ENCODE measurements at regions not wholly inside any gene's neighbourhood (a gene's known extent, or its start where the extent isn't known, plus 50 kb on each side); places are given as distances from the start of the nearest gene placed in this dataset.

DNA sequence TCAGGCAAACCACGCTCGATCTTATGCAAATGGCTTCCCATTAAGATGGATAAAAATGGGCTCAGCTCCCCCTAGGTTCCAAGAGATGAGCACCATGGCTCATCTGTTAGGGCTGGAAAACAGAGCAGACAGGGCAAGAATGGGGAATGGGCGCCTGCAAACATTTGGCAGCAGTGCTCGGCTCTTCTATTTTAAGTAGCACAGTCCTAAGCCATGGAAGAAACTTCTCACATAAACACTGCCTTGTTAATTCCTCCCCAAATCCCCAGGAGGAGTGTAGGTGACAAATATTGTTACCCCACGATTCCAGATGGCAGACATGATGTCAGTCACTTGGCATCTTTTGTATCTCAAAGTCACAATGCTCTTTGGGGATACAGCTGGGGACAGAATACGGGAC, 221.8 kb downstream of the ICE1 start:
- no peak overlapping the region for H3K4me2 ChIP-seq
- TF ChIP-seq EZH2phosphoT487 (IDR thresholded peaks at IDR 0.05) (no peak), EZH2 (IDR thresholded peaks at IDR 0.05) (no peak)
- TF ChIP-seq, protein P1, sequence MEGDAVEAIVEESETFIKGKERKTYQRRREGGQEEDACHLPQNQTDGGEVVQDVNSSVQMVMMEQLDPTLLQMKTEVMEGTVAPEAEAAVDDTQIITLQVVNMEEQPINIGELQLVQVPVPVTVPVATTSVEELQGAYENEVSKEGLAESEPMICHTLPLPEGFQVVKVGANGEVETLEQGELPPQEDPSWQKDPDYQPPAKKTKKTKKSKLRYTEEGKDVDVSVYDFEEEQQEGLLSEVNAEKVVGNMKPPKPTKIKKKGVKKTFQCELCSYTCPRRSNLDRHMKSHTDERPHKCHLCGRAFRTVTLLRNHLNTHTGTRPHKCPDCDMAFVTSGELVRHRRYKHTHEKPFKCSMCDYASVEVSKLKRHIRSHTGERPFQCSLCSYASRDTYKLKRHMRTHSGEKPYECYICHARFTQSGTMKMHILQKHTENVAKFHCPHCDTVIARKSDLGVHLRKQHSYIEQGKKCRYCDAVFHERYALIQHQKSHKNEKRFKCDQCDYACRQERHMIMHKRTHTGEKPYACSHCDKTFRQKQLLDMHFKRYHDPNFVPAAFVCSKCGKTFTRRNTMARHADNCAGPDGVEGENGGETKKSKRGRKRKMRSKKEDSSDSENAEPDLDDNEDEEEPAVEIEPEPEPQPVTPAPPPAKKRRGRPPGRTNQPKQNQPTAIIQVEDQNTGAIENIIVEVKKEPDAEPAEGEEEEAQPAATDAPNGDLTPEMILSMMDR (IDR thresholded peaks at IDR 0.05) = no peak
- H3K36me3 ChIP-seq = no peaks in the 10 kb centered on the region
- no peak overlapping the region for H3K4me3 ChIP-seq
- H3K27me3 ChIP-seq = no peaks in the 10 kb centered on the region
- no peak overlapping the region for H3K27ac Mint-ChIP-seq
- H3K36me3 Mint-ChIP-seq = no peaks in the 10 kb centered on the region
- no peak overlapping the region for H3K9ac ChIP-seq
- H3K27ac ChIP-seq = no peak overlapping the region
- no peak overlapping the region for H3K4me3 Mint-ChIP-seq
- peaks cover 2% of the 10 kb centered on the region for H3K27me3 Mint-ChIP-seq (ENCODE audit: insufficient read depth, low read depth)
- H3K4me1 ChIP-seq = no peaks in the 10 kb centered on the region
- H3K4me1 Mint-ChIP-seq = peaks cover 3% of the 10 kb centered on the region
- no peaks in the 10 kb centered on the region for H3K9me3 ChIP-seq (ENCODE audit: low read depth)
- no peaks in the 10 kb centered on the region for H4K20me1 ChIP-seq (ENCODE audit: low read depth)
- no peak overlapping the region for H2AFZ ChIP-seq (replicated peaks)
- H3F3A ChIP-seq (ENCODE audit: low read depth) = no peaks in the 10 kb centered on the region
- no peaks in the 10 kb centered on the region for H3K9me3 Mint-ChIP-seq
- no peaks in the 10 kb centered on the region for H3K79me2 ChIP-seq (ENCODE audit: low read depth)
- no peak for DNase-seq (ENCODE audit: low spot score)

DNA sequence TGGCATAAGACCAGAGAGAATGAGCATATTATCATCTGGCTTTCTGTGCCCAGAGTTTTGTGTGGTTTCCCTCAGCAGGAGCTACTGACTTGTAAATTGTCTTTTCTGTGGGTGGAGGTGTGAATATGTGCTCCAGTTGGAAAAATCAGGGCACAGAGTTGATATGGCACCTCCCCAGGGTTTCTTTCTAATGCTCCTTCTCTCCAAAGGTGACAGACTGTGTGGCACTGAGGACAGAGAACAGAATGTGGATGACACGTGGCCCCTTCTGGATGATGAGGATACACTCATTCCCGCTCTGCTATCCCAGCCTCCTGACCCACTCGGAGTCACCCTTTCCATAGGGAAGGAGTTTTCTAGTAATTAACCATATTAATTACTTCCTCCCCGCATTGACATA, 221.0 kb downstream of the ICE1 start:
- Histone ChIP-seq H3F3A (ENCODE audit: low read depth) (no peaks in the 10 kb centered on the region), H4K20me1 (ENCODE audit: low read depth) (no peaks in the 10 kb centered on the region), H3K4me1 (no peaks in the 10 kb centered on the region), H3K36me3 (no peaks in the 10 kb centered on the region), H2AFZ (replicated peaks) (no peak overlapping the region), H3K79me2 (ENCODE audit: low read depth) (no peaks in the 10 kb centered on the region), H3K27ac (no peak overlapping the region), H3K4me2 (no peak overlapping the region), H3K27me3 (no peaks in the 10 kb centered on the region), H3K9me3 (ENCODE audit: low read depth) (no peaks in the 10 kb centered on the region), H3K4me3 (no peak overlapping the region), H3K9ac (no peak overlapping the region)
- no peaks in the 10 kb centered on the region for H3K27me3 Mint-ChIP-seq (ENCODE audit: insufficient read depth, low read depth)
- peaks cover 3% of the 10 kb centered on the region for H3K4me1 Mint-ChIP-seq
- H3K36me3 Mint-ChIP-seq = no peaks in the 10 kb centered on the region
- H3K4me3 Mint-ChIP-seq = no peak overlapping the region
- TF ChIP-seq EZH2 (IDR thresholded peaks at IDR 0.05) = no peak
- TF ChIP-seq EZH2phosphoT487 (IDR thresholded peaks at IDR 0.05) = no peak
- TF ChIP-seq, protein P1 (IDR thresholded peaks at IDR 0.05) = no peak
- H3K27ac Mint-ChIP-seq = no peak overlapping the region
- DNase-seq (ENCODE audit: low spot score) = no peak
- no peaks in the 10 kb centered on the region for H3K9me3 Mint-ChIP-seq

- no peaks in the 10 kb centered on the region for H4K20me1 ChIP-seq (ENCODE audit: low read depth)
- Mint-ChIP-seq H3K4me3 (no peak overlapping the region), H3K27me3 (ENCODE audit: insufficient read depth, low read depth) (peaks cover 2% of the 10 kb centered on the region), H3K4me1 (no peaks in the 10 kb centered on the region), H3K27ac (no peak overlapping the region), H3K9me3 (no peaks in the 10 kb centered on the region), H3K36me3 (no peaks in the 10 kb centered on the region)
- no peak overlapping the region for H3K4me2 ChIP-seq
- H3K4me1 ChIP-seq = no peaks in the 10 kb centered on the region
- H3K9me3 ChIP-seq (ENCODE audit: low read depth) = no peaks in the 10 kb centered on the region
- no peaks in the 10 kb centered on the region for H3K36me3 ChIP-seq
- no peaks in the 10 kb centered on the region for H3K27me3 ChIP-seq
- no peaks in the 10 kb centered on the region for H3K79me2 ChIP-seq (ENCODE audit: low read depth)
- no peaks in the 10 kb centered on the region for H3F3A ChIP-seq (ENCODE audit: low read depth)
- no peak for DNase-seq (ENCODE audit: low spot score)
- H3K27ac ChIP-seq = no peak overlapping the region
- H3K4me3 ChIP-seq = no peak overlapping the region
- TF ChIP-seq, protein P1 (IDR thresholded peaks at IDR 0.05) = no peak
- TF ChIP-seq EZH2 (IDR thresholded peaks at IDR 0.05) (no peak), EZH2phosphoT487 (IDR thresholded peaks at IDR 0.05) (no peak)
- H3K9ac ChIP-seq = no peak overlapping the region
- H2AFZ ChIP-seq (replicated peaks) = no peak overlapping the region
Measured at GRCh38 chr5:5638211-5638610, 215.7 kb downstream of the ICE1 start.

DNA sequence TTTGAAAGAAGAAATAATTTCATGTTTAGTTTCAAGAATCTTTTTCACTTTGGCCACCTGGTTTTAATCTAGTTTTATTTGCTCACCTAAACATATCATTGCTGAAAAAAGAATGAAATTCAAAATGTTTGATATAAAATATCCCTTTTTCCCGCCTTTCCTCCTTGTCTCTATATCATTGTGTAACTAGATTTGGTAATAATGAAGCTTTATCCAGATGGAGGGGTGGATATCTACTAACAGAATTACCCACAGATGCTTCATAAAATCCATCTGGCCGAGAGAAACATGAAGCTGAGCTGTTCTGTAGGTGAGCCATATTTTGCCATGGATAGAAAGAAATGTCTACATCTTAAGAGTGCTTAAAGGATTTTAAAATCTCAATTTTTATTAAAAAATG, 214.7 kb downstream of the ICE1 start:
- DNase-seq (ENCODE audit: low spot score) = no peak
- Histone ChIP-seq H3K4me3 (no peak overlapping the region), H3K27ac (no peak overlapping the region), H3K4me2 (no peak overlapping the region), H3K4me1 (no peaks in the 10 kb centered on the region), H4K20me1 (ENCODE audit: low read depth) (no peaks in the 10 kb centered on the region), H3K9ac (no peak overlapping the region), H3K27me3 (no peaks in the 10 kb centered on the region), H3F3A (ENCODE audit: low read depth) (no peaks in the 10 kb centered on the region), H3K79me2 (ENCODE audit: low read depth) (no peaks in the 10 kb centered on the region), H3K36me3 (no peaks in the 10 kb centered on the region), H2AFZ (replicated peaks) (no peak overlapping the region), H3K9me3 (ENCODE audit: low read depth) (no peaks in the 10 kb centered on the region)
- H3K27ac Mint-ChIP-seq = no peak overlapping the region
- no peaks in the 10 kb centered on the region for H3K36me3 Mint-ChIP-seq
- H3K4me3 Mint-ChIP-seq = no peak overlapping the region
- peaks cover 2% of the 10 kb centered on the region for H3K27me3 Mint-ChIP-seq (ENCODE audit: insufficient read depth, low read depth)
- H3K9me3 Mint-ChIP-seq = no peaks in the 10 kb centered on the region
- TF ChIP-seq EZH2 (IDR thresholded peaks at IDR 0.05) (no peak), EZH2phosphoT487 (IDR thresholded peaks at IDR 0.05) (no peak)
- TF ChIP-seq, protein P1 (IDR thresholded peaks at IDR 0.05) = no peak
- H3K4me1 Mint-ChIP-seq = no peaks in the 10 kb centered on the region

Data from neural progenitor cell (in vitro differentiated cells).